Muscle of back (tissue), 3 donors: ENCODE measurements at regions not wholly inside any gene's neighbourhood (a gene's known extent, or its start where the extent isn't known, plus 50 kb on each side); places are given as distances from the start of the nearest gene placed in this dataset.
"Not testable (repeated sequence)": the region's sequence is repeated elsewhere in the genome, so short reads cannot be mapped to it uniquely, and the experiment has no call there.

ENCODE experiments used
- DNase-seq, 3 donors: peaks; one replicate each; pipeline versions ENCODE4 v3.0.0 to v3.0.0-alpha.2; 2013

GRCh38 chr4:130068072-130068471 is 972.1 kb downstream of the C4orf33 start:
- DNase-seq: no peak

GRCh38 chr4:130071746-130072145 is 975.8 kb downstream of the C4orf33 start:
- DNase-seq: no peak

GRCh38 chr4:130073145-130073790 is 977.3 kb downstream of the C4orf33 start:
- no peak for DNase-seq

- no peak for DNase-seq
Measured at GRCh38 chr4:130074096-130074495, 978.1 kb downstream of the C4orf33 start.

- no peak for DNase-seq
Measured at GRCh38 chr4:130077275-130077674, 981.3 kb downstream of the C4orf33 start.

GRCh38 chr4:130079027-130079426 is 983.1 kb downstream of the C4orf33 start:
- DNase-seq: not testable (repeated sequence)

- DNase-seq: no peak
Measured at GRCh38 chr4:130080872-130081451, 985.0 kb downstream of the C4orf33 start.

GRCh38 chr4:130090427-130090826 is 994.5 kb downstream of the C4orf33 start:
- DNase-seq: no peak

GRCh38 chr4:130092187-130093015 is 996.4 kb downstream of the C4orf33 start:
- DNase-seq: peak in 1 of 3 donors; percentile 11

GRCh38 chr4:130099105-130099504 is 1003.2 kb downstream of the C4orf33 start:
- peak; percentile 18 to 52 (median 23) for DNase-seq

- DNase-seq: no peak
Measured at GRCh38 chr4:130110189-130110588, 1014.2 kb downstream of the C4orf33 start.

GRCh38 chr4:130110770-130111169 is 1014.8 kb downstream of the C4orf33 start:
- no peak for DNase-seq

- DNase-seq: peak in 2 of 3 donors; percentile 15 to 61
Measured at GRCh38 chr4:130124066-130124465, 1028.1 kb downstream of the C4orf33 start.

GRCh38 chr4:130125467-130125866 is 1029.5 kb downstream of the C4orf33 start:
- peak in 1 of 3 donors; percentile 43 for DNase-seq

GRCh38 chr4:130127297-130127696 is 1031.3 kb downstream of the C4orf33 start:
- no peak for DNase-seq

- no peak for DNase-seq
Measured at GRCh38 chr4:130131536-130131935, 1035.6 kb downstream of the C4orf33 start.

GRCh38 chr4:130141651-130142050 is 1045.7 kb downstream of the C4orf33 start:
- DNase-seq: no peak

GRCh38 chr4:130143656-130144055 is 1047.7 kb downstream of the C4orf33 start:
- no peak for DNase-seq

- no peak for DNase-seq
Measured at GRCh38 chr4:130146773-130147172, 1050.8 kb downstream of the C4orf33 start.

- DNase-seq: peak in 2 of 3 donors; percentile 36 to 65
Measured at GRCh38 chr4:130147641-130148040, 1051.7 kb downstream of the C4orf33 start.

GRCh38 chr4:130154901-130155300 is 1058.9 kb downstream of the C4orf33 start:
- DNase-seq: peak in 2 of 3 donors; percentile 28 to 66

- peak; percentile 28 to 77 (median 36) for DNase-seq
Measured at GRCh38 chr4:130163701-130164100, 1067.7 kb downstream of the C4orf33 start.

- DNase-seq: no peak
Measured at GRCh38 chr4:130165381-130165780, 1069.4 kb downstream of the C4orf33 start.
